Heart right ventricle (tissue), 16 donors: ENCODE measurements at regions not wholly inside any gene's neighbourhood (a gene's known extent, or its start where the extent isn't known, plus 50 kb on each side); places are given as distances from the start of the nearest gene placed in this dataset.

Experiments used
- ATAC-seq, 8 donors: fragments of 200-7000 bp; cut with Tn5 transposase; one replicate each; pipeline ENCODE4 v1.9.1; 2020; ENCODE audit warnings: mild to moderate bottlenecking in 8 of 8, moderate library complexity in 8 of 8, moderate number of reproducible peaks in 1 of 8
- DNase-seq, 2 donors: peaks; one replicate each; pipeline ENCODE4 v3.0.0-alpha.2; 2020
- H3K27ac ChIP-seq, 10 donors: fragments of 200-600 bp; sonication (generic) in 2 of 10; one replicate each; pipeline versions ENCODE4 v1.5.0 to v1.8.0; 2020 to 2022; ENCODE audit warnings: mild to moderate bottlenecking in 3 of 10
- H3K27me3 ChIP-seq, 7 donors: fragments of 200-600 bp; one replicate each; pipeline ENCODE4 v1.8.0; 2021 to 2022; ENCODE audit warnings: mild to moderate bottlenecking in 2 of 7
- H3K36me3 ChIP-seq, 9 donors: fragments of 200-600 bp; sonication (generic) in 1 of 9; one replicate each; pipeline versions ENCODE4 v1.5.0 to v1.8.0; 2020 to 2022; ENCODE audit warnings: mild to moderate bottlenecking in 2 of 9
- H3K4me1 ChIP-seq, 9 donors: fragments of 200-600 bp; sonication (generic) in 1 of 9; one replicate each; pipeline versions ENCODE4 v1.5.0 to v1.8.0; 2020 to 2022; ENCODE audit warnings: mild to moderate bottlenecking in 4 of 9
- H3K4me3 ChIP-seq, 10 donors: fragments of 200-600 bp; sonication (generic) in 2 of 10; one replicate each; pipeline versions ENCODE4 v1.5.0 to v1.8.0; 2020 to 2022; ENCODE audit warnings: mild to moderate bottlenecking in 7 of 10, moderate library complexity in 2 of 10
- H3K9me3 ChIP-seq, 11 donors: fragments of 200-600 bp in 10 of 11; sonication (generic) in 2 of 11; one replicate each; pipeline versions ENCODE4 v1.5.0 to v1.8.0; 2013 to 2022; ENCODE audit warnings: mild to moderate bottlenecking in 2 of 11, control low read depth in 1 of 11, moderate library complexity in 1 of 11
- WGBS, 2 donors: extraction: QIAGEN DNeasy Blood & Tissue Kit; methylation state at CpG; one replicate each; pipeline ENCODE4 v1.1.7; 2013; ENCODE audit warnings: inconsistent platforms in 1 of 2; 5-methylcytosine and 5-hydroxymethylcytosine counted together
- intact Hi-C, 10 donors: fragments of 100-400 bp; cut with DNase I; formaldehyde crosslinking; loops; one replicate each; pipeline versions ENCODE4 v1.11.1 to v1.14.2; 2022
- TF ChIP-seq, protein P1 (sequence below), 9 donors: fragments of 200-600 bp; sonication (generic) in 2 of 9; IDR thresholded peaks; one replicate each; pipeline versions ENCODE4 v1.5.0 to v1.8.0; 2021 to 2022; ENCODE audit warnings: antibody characterized with exemption in 9 of 9, mild to moderate bottlenecking in 5 of 9, moderate library complexity in 1 of 9
- donor health status: Arrhythmogenic right ventricular cardiomyopathy.
- donor health status: ischemic (EF 13 %, LVEDD 7.1; RV severe dilation, severe dysfunction).
- donor health status: healthy with polysubstance abuse.
- donor health status: DM: no; HTN: yes; CAD: no.
- donor health status: DM: no; HTN: no; CAD: no.
- donor health status: ischemic (EF 25% LVEDD 6.9; RV normal size, moderate dysfunction).
- donor health status: ischemic (EF 25% LVEDD 5.7; RV mildly dilated, moderate dysfunction).
- donor health status: healthy.
- donor health status: DM: yes; HTN: yes; CAD: no.
- donor health status: Ischemic cardiomyopathy.
- donor health status: ischemic (EF 35%, LVEDD 5.7; RV mildly dilated, moderate dysfunction).
- donor health status: nonischemic (EF 11% LVEDD 7.7; RV severe dilation, severe dysfunction).
- donor health status: DM: yes; HTN: yes; CAD: no.
- donor health status: PGD.
- donor health status: ischemic (EF 29% LVEDD 5.4; RV normal size, mild dysfunction).
- donor health status: nonischemic (EF 23%, LVEDD 6.1; RV moderate dilation, normal function).

DNA sequence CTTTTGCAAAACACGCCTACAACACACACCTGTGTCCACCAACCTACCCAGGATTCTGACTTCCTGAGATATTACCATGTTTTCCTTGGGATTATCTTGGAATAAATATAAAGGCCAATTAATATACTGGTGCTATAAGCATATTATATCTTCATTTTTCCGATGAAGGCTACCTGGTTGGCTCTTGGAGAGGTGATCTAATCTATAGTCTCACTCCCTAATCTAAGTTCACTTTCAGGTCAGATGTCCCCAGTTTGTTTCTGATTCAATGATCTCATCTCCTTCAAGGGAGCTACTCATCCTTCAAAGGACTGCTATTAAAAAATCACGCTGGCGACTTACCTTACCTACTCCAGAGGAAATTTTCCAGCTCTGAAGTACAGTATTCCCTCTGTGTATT, 517.5 kb downstream of the KLF5 start:
- H3K4me3 ChIP-seq = no peak overlapping the region
- H3K27me3 ChIP-seq = no peaks in the 10 kb centered on the region
- WGBS, 2 donors = 93% methylated on average over 4 of the region's 4 CpGs
- intact Hi-C loops = no loop called here
- no peaks in the 10 kb centered on the region for H3K36me3 ChIP-seq
- DNase-seq (no peak), ATAC-seq (no peak)
- no peaks in the 10 kb centered on the region for H3K9me3 ChIP-seq
- H3K27ac ChIP-seq = no peak overlapping the region
- TF ChIP-seq, protein P1, sequence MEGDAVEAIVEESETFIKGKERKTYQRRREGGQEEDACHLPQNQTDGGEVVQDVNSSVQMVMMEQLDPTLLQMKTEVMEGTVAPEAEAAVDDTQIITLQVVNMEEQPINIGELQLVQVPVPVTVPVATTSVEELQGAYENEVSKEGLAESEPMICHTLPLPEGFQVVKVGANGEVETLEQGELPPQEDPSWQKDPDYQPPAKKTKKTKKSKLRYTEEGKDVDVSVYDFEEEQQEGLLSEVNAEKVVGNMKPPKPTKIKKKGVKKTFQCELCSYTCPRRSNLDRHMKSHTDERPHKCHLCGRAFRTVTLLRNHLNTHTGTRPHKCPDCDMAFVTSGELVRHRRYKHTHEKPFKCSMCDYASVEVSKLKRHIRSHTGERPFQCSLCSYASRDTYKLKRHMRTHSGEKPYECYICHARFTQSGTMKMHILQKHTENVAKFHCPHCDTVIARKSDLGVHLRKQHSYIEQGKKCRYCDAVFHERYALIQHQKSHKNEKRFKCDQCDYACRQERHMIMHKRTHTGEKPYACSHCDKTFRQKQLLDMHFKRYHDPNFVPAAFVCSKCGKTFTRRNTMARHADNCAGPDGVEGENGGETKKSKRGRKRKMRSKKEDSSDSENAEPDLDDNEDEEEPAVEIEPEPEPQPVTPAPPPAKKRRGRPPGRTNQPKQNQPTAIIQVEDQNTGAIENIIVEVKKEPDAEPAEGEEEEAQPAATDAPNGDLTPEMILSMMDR (IDR thresholded peaks at IDR 0.05) = no peak
- no peaks in the 10 kb centered on the region for H3K4me1 ChIP-seq

DNA sequence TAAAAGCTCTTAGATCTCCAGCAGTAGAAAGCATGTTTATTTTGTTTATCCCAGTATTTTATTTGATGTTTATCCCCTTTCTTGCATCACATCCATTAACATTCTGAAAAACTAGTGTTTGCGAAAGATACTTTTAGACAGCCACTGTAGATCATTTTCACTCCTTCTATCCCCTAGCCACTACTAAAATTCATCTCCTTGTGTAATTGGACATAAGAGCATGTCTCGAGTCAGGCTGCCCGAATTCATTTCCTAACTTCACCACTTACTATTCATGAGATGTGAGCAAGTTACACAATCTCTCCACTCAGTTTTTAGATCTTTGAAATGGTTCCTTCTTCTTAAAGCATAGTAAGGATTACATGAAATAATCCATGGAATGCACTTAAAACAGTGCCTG, 514.0 kb downstream of the KLF5 start:
- no peak overlapping the region for H3K27ac ChIP-seq
- H3K9me3 ChIP-seq = no peaks in the 10 kb centered on the region
- no peaks in the 10 kb centered on the region for H3K27me3 ChIP-seq
- TF ChIP-seq, protein P1 (IDR thresholded peaks at IDR 0.05) = no peak
- no peak overlapping the region for H3K4me3 ChIP-seq
- WGBS, 2 donors = 54 to 79% methylated on average over 3 of the region's 3 CpGs
- no peak for ATAC-seq
- intact Hi-C loops = no loop called here
- no peak for DNase-seq
- no peaks in the 10 kb centered on the region for H3K4me1 ChIP-seq
- no peaks in the 10 kb centered on the region for H3K36me3 ChIP-seq

DNA sequence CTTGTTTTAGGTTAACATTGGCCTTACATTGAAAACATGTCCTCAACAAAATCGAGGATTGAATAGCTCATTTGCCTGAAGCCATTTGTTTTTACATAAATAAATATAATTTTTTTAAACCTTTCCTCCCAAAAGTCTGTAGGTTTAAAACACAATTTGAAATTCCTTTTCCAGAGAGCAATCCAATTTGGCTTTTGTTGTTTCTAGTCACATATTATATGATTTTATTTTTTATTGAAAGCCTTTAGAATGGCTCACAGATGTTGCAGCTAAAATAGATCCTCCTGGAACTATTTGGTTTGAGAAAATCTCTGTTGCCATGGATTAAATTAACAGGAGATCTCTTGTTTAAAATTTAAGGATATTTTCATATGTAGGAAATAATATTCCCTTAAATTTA, 512.6 kb downstream of the KLF5 start:
- Histone ChIP-seq H3K36me3 (no peaks in the 10 kb centered on the region), H3K4me1 (no peaks in the 10 kb centered on the region), H3K4me3 (no peak overlapping the region), H3K9me3 (no peaks in the 10 kb centered on the region), H3K27me3 (no peaks in the 10 kb centered on the region), H3K27ac (no peak overlapping the region)
- no peak for ATAC-seq
- 58 to 72% methylated on average over 1 of the region's 1 CpG for WGBS, 2 donors
- DNase-seq = no peak
- TF ChIP-seq, protein P1 (IDR thresholded peaks at IDR 0.05) = no peak
- intact Hi-C loops = no loop called here

DNA sequence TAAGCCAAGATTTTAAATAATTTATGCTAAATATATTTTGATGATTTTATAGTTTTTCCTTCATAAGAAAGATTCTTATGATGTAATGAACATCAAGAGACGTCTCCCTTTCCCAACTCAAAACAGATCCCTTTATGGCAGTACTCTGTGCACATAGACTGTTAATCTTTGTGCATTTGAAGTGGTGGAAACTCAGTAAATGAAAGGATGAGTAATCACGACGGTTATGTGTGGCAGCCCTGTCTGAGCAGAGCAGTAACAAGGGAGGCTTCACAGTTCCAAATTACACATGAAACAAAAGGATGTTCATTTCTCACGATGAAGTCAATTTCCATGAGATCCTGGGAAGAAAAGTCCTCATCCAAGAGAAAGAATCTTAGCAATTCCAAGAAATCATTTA, 498.1 kb downstream of the KLF5 start:
- 58 to 68% methylated on average over 4 of the region's 4 CpGs for WGBS, 2 donors
- H3K4me1 ChIP-seq = no peaks in the 10 kb centered on the region
- H3K27ac ChIP-seq = no peak overlapping the region
- H3K9me3 ChIP-seq = peaks cover 0 to 10% (median 0%) of the 10 kb centered on the region in 11 donors
- H3K36me3 ChIP-seq = no peaks in the 10 kb centered on the region
- TF ChIP-seq, protein P1 (IDR thresholded peaks at IDR 0.05) = no peak
- ATAC-seq (no peak), DNase-seq (no peak)
- intact Hi-C loops = no loop called here
- H3K27me3 ChIP-seq = no peaks in the 10 kb centered on the region
- H3K4me3 ChIP-seq = no peak overlapping the region

DNA sequence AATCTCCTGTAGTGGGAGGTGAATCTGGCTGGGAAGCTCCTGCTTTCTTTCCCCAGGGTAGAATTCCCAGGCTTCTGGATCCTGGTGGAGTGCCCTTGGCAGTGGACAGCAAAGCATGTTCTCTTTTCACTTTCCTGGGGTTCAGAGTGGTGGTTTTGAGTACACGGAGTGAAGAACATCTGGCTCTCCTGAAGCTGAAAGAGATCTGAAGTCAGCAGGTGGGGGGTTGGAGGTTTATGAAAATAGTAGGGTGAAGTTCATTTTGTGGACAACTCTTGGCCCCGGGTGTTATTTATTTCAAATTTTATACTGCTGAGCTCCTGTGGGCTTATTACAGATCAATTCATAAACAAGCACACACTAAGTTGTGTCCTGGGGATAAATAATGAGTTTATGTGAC, 497.3 kb downstream of the KLF5 start:
- DNase-seq (no peak), ATAC-seq (no peak)
- 72 to 75% methylated on average over 2 of the region's 2 CpGs for WGBS, 2 donors
- H3K9me3 ChIP-seq = peaks cover 0 to 10% (median 0%) of the 10 kb centered on the region in 11 donors
- no peaks in the 10 kb centered on the region for H3K4me1 ChIP-seq
- H3K4me3 ChIP-seq = no peak overlapping the region
- TF ChIP-seq, protein P1 (IDR thresholded peaks at IDR 0.05) = no peak
- no peaks in the 10 kb centered on the region for H3K36me3 ChIP-seq
- intact Hi-C loops = no loop called here
- no peaks in the 10 kb centered on the region for H3K27me3 ChIP-seq
- H3K27ac ChIP-seq = no peak overlapping the region
